ENCODE measurements at regions not wholly inside any gene's neighbourhood (a gene's known extent, or its start where the extent isn't known, plus 50 kb on each side); places are given as distances from the start of the nearest gene placed in this dataset.

- ChIA-PET POLR2A (no interaction called here), CTCF (no interaction called here)
- no peak for DNase-seq (ENCODE audit: low read depth, low spot score)
- no peak overlapping the region for H3K27ac ChIP-seq (ENCODE audit: insufficient read depth, low read depth, low read length)
- intact Hi-C loops (cut with micrococcal nuclease) (no loop called here), dilution Hi-C loops (cut with MboI; ENCODE audit: extremely low pct_ligation_motif_present, low sequenced_read_pairs) (no loop called here)
- no peaks in the 10 kb centered on the region for H3K4me1 ChIP-seq (ENCODE audit: control insufficient read depth, extremely low read depth, insufficient read depth, low read length)
- H3K27me3 ChIP-seq (ENCODE audit: control insufficient read depth in 2 of 2, insufficient read depth in 2 of 2, low read length in 2 of 2), result no peaks in the 10 kb centered on the region
- no peaks in the 10 kb centered on the region for H3K79me2 ChIP-seq (ENCODE audit: control insufficient read depth, insufficient read depth, low read length)
- no peak for TF ChIP-seq POLR2A (IDR thresholded peaks at IDR 0.05; ENCODE audit: low read depth, low read length)
- TF ChIP-seq JUN (IDR thresholded peaks at IDR 0.05; ENCODE audit: borderline replicate concordance, insufficient read depth, insufficient read length, low read depth), result no peak
- TF ChIP-seq GATA2 (IDR thresholded peaks at IDR 0.05; ENCODE audit: insufficient read depth, insufficient read length, low read depth, low read length), result no peak
- TF ChIP-seq, protein P1, sequence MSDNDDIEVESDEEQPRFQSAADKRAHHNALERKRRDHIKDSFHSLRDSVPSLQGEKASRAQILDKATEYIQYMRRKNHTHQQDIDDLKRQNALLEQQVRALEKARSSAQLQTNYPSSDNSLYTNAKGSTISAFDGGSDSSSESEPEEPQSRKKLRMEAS (IDR thresholded peaks at IDR 0.05; ENCODE audit: insufficient read depth, insufficient read length), result no peak
- no peak for TF ChIP-seq CTCF (IDR thresholded peaks at IDR 0.05; ENCODE audit: extremely low read depth in 1 of 2, insufficient read depth in 1 of 2, low read depth in 1 of 2, low read length in 2 of 2)
- H4K20me1 ChIP-seq (replicated peaks; ENCODE audit: control insufficient read depth, extremely low read depth, insufficient read depth, low read length), result no peaks in the 10 kb centered on the region
- no peak overlapping the region for H3K9ac ChIP-seq (replicated peaks; ENCODE audit: extremely low read depth, insufficient read depth, low read length)
- H3K9me3 ChIP-seq (replicated peaks; ENCODE audit: control insufficient read depth, insufficient read depth, low read length), result no peaks in the 10 kb centered on the region
- no peaks in the 10 kb centered on the region for H3K36me3 ChIP-seq (ENCODE audit: control insufficient read depth in 2 of 2, extremely low read depth in 1 of 2, insufficient read depth in 2 of 2, low read length in 2 of 2)
- no peak overlapping the region for H3K4me2 ChIP-seq (ENCODE audit: insufficient read depth, low read length)
- FAIRE-seq, result no peak
- no peak overlapping the region for H3K4me3 ChIP-seq (replicated peaks in 1 of 3; ENCODE audit: insufficient read depth in 1 of 3, low read depth in 1 of 3, low read length in 3 of 3)
- H2AFZ ChIP-seq (ENCODE audit: low read depth, low read length), result no peak overlapping the region
- H3K9me1 ChIP-seq (replicated peaks; ENCODE audit: control insufficient read depth, extremely low read depth, insufficient read depth, low read length), result no peaks in the 10 kb centered on the region
- no TSS peak for BruUV-seq (replicated peaks)
Observed at GRCh38 chr2:129646107-129646506, 333.4 kb upstream of the RAB6C start.

GRCh38 chr2:129653246-129653645 lies 326.2 kb upstream of the RAB6C start:
- H3K9me3 ChIP-seq (replicated peaks; ENCODE audit: control insufficient read depth, insufficient read depth, low read length), result peaks cover 6% of the 10 kb centered on the region
- FAIRE-seq, result no peak
- CTCF ChIA-PET, result no interaction called here
- H3K36me3 ChIP-seq (ENCODE audit: control insufficient read depth in 2 of 2, extremely low read depth in 1 of 2, insufficient read depth in 2 of 2, low read length in 2 of 2), result no peaks in the 10 kb centered on the region
- POLR2A ChIA-PET, result no interaction called here
- no TSS peak for BruUV-seq (replicated peaks)
- no peaks in the 10 kb centered on the region for H3K9me1 ChIP-seq (replicated peaks; ENCODE audit: control insufficient read depth, extremely low read depth, insufficient read depth, low read length)
- H2AFZ ChIP-seq (ENCODE audit: low read depth, low read length), result no peak overlapping the region
- dilution Hi-C loops (cut with MboI; ENCODE audit: extremely low pct_ligation_motif_present, low sequenced_read_pairs), result no loop called here
- H4K20me1 ChIP-seq (replicated peaks; ENCODE audit: control insufficient read depth, extremely low read depth, insufficient read depth, low read length), result no peaks in the 10 kb centered on the region
- H3K4me3 ChIP-seq (replicated peaks in 1 of 3; ENCODE audit: insufficient read depth in 1 of 3, low read depth in 1 of 3, low read length in 3 of 3), result no peak overlapping the region
- H3K79me2 ChIP-seq (ENCODE audit: control insufficient read depth, insufficient read depth, low read length), result no peaks in the 10 kb centered on the region
- intact Hi-C loops (cut with micrococcal nuclease), result no loop called here
- H3K4me2 ChIP-seq (ENCODE audit: insufficient read depth, low read length), result no peak overlapping the region
- DNase-seq (ENCODE audit: low read depth, low spot score), result no peak
- no peaks in the 10 kb centered on the region for H3K4me1 ChIP-seq (ENCODE audit: control insufficient read depth, extremely low read depth, insufficient read depth, low read length)
- no peak overlapping the region for H3K27ac ChIP-seq (ENCODE audit: insufficient read depth, low read depth, low read length)
- H3K9ac ChIP-seq (replicated peaks; ENCODE audit: extremely low read depth, insufficient read depth, low read length), result no peak overlapping the region
- H3K27me3 ChIP-seq (ENCODE audit: control insufficient read depth in 2 of 2, insufficient read depth in 2 of 2, low read length in 2 of 2), result no peaks in the 10 kb centered on the region
- TF ChIP-seq MYC (IDR thresholded peaks at IDR 0.05; ENCODE audit: low read depth, low read length), result no peak
- TF ChIP-seq JUN (IDR thresholded peaks at IDR 0.05; ENCODE audit: borderline replicate concordance, insufficient read depth, insufficient read length, low read depth), result no peak
- TF ChIP-seq FOS (IDR thresholded peaks at IDR 0.05; ENCODE audit: borderline replicate concordance, insufficient read depth, low read length), result no peak
- no peak for TF ChIP-seq GATA2 (IDR thresholded peaks at IDR 0.05; ENCODE audit: insufficient read depth, insufficient read length, low read depth, low read length)
- TF ChIP-seq EZH2 (IDR thresholded peaks at IDR 0.05; ENCODE audit: borderline replicate concordance, low read depth, low read length, severe bottlenecking), result no peak
- TF ChIP-seq CTCF (IDR thresholded peaks at IDR 0.05; ENCODE audit: extremely low read depth in 1 of 2, insufficient read depth in 1 of 2, low read depth in 1 of 2, low read length in 2 of 2), result no peak
- TF ChIP-seq POLR2AphosphoS5 (IDR thresholded peaks at IDR 0.05; ENCODE audit: insufficient read depth, low read depth, low read length), result no peak
- TF ChIP-seq, protein P1 (IDR thresholded peaks at IDR 0.05; ENCODE audit: insufficient read depth, insufficient read length), result no peak
- no peak for TF ChIP-seq POLR2A (IDR thresholded peaks at IDR 0.05; ENCODE audit: low read depth, low read length)
